ENCODE measurements at regions not wholly inside any gene's neighbourhood (a gene's known extent, or its start where the extent isn't known, plus 50 kb on each side); places are given as distances from the start of the nearest gene placed in this dataset.

- H3K27ac ChIP-seq (replicated peaks in 1 of 4) = no peak overlapping the region
- H3K27me3 ChIP-seq = no peaks in the 10 kb centered on the region
- intact Hi-C loops (cut with DNase I) = no loop called here
- no peak for TF ChIP-seq EP300 (IDR thresholded peaks at IDR 0.05)
- TF ChIP-seq POLR2A (IDR thresholded peaks at IDR 0.05; ENCODE audit: low read depth) = no peak
- no peak for TF ChIP-seq CTCF (IDR thresholded peaks at IDR 0.05)
- TF ChIP-seq POLR2AphosphoS5 (IDR thresholded peaks at IDR 0.05) = no peak
- no peak overlapping the region for H3K4me3 ChIP-seq
- H3K4me1 ChIP-seq = no peaks in the 10 kb centered on the region
- no peaks in the 10 kb centered on the region for H3K9me3 ChIP-seq
- no peak for DNase-seq (ENCODE audit: extremely low spot score)
- H3K36me3 ChIP-seq = no peaks in the 10 kb centered on the region
Measured at GRCh38 chr6:113405326-113406047, 451.7 kb upstream of the MARCKS start.

- Histone ChIP-seq H3K4me3 (no peak overlapping the region), H3K9me3 (no peaks in the 10 kb centered on the region), H3K36me3 (no peaks in the 10 kb centered on the region), H3K4me1 (no peaks in the 10 kb centered on the region), H3K27me3 (no peaks in the 10 kb centered on the region), H3K27ac (replicated peaks in 1 of 4) (no peak overlapping the region)
- WGBS = 72% methylated on average over 4 of the region's 4 CpGs
- intact Hi-C loops (cut with DNase I) = no loop called here
- no peak for TF ChIP-seq CTCF (IDR thresholded peaks at IDR 0.05)
- TF ChIP-seq POLR2A (IDR thresholded peaks at IDR 0.05; ENCODE audit: low read depth) = no peak
- no peak for TF ChIP-seq EP300 (IDR thresholded peaks at IDR 0.05)
- TF ChIP-seq POLR2AphosphoS5 (IDR thresholded peaks at IDR 0.05) = no peak
- no peak for DNase-seq (ENCODE audit: extremely low spot score)
Measured at GRCh38 chr6:113406048-113406695, 451.0 kb upstream of the MARCKS start.

GRCh38 chr6:113411011-113411410 is 446.1 kb upstream of the MARCKS start:
- Histone ChIP-seq H3K27ac (replicated peaks in 1 of 4) (no peak overlapping the region), H3K4me1 (peaks cover 0 to 8% (median 5%) of the 10 kb centered on the region in 4 donors), H3K27me3 (no peaks in the 10 kb centered on the region), H3K9me3 (no peaks in the 10 kb centered on the region), H3K4me3 (no peak overlapping the region), H3K36me3 (no peaks in the 10 kb centered on the region)
- TF ChIP-seq POLR2A (IDR thresholded peaks at IDR 0.05; ENCODE audit: low read depth) = no peak
- TF ChIP-seq CTCF (IDR thresholded peaks at IDR 0.05) = no peak
- TF ChIP-seq POLR2AphosphoS5 (IDR thresholded peaks at IDR 0.05) = no peak
- no peak for TF ChIP-seq EP300 (IDR thresholded peaks at IDR 0.05)
- DNase-seq (ENCODE audit: extremely low spot score) = no peak
- intact Hi-C loops (cut with DNase I) = loop anchor here (5.0 kb wide), 1 partner anchor 446 kb away; the partner anchor contains the start of gene MARCKS

GRCh38 chr6:113412589-113413357 is 444.4 kb upstream of the MARCKS start:
- intact Hi-C loops (cut with DNase I) = loop anchor here (5.0 kb wide), 1 partner anchor 445 kb away; the partner anchor contains the start of gene MARCKS
- no peaks in the 10 kb centered on the region for H3K9me3 ChIP-seq
- TF ChIP-seq POLR2A (IDR thresholded peaks at IDR 0.05; ENCODE audit: low read depth) = no peak
- no peak for TF ChIP-seq POLR2AphosphoS5 (IDR thresholded peaks at IDR 0.05)
- TF ChIP-seq EP300 (IDR thresholded peaks at IDR 0.05) = no peak
- no peak for TF ChIP-seq CTCF (IDR thresholded peaks at IDR 0.05)
- H3K4me1 ChIP-seq = peaks cover 0 to 8% (median 5%) of the 10 kb centered on the region in 4 donors
- H3K27ac ChIP-seq (replicated peaks in 1 of 4) = no peak overlapping the region
- H3K36me3 ChIP-seq = no peaks in the 10 kb centered on the region
- WGBS = 90% methylated on average over 1 of the region's 1 CpG
- H3K27me3 ChIP-seq = no peaks in the 10 kb centered on the region
- no peak overlapping the region for H3K4me3 ChIP-seq
- DNase-seq (ENCODE audit: extremely low spot score) = no peak
